ENCODE measurements at regions not wholly inside any gene's neighbourhood (a gene's known extent, or its start where the extent isn't known, plus 50 kb on each side); places are given as distances from the start of the nearest gene placed in this dataset.

DNA sequence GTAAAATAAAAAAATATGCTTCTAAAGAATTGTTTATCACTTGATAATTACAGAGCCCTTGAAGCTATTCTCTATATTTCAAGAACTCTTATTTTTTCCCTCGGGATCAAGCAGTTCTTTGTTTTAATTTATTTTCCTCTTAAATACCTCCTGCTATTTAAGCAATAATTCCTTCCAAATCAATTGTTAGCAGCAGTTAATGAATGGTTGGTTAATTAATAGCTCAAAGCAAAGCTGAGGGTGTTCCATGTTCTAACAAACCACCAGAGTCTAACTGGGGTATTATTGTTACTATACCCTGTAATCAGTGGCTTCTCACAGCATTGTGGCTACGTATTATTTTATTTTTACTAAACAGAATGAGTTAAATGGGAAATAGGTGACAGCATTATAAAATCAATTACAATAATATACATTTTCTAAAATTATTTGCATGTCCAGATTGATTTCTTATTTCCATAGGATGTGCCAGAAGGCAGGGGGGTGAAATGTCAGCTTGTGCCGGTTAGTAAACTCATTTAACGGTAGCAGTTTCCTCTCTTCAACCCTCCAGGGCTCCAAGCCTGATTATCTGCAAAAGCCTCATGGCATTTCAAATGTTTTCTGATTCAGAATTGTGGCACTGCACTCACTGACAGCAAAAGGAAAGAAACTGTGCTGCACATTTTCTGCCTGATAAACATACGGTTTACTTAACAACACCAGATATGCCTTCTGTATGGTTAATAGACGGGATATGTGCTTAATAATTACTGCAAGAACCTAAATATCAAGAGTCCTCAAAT lies 286.9 kb upstream of the EMCN start:
- intact Hi-C loops (cut with DNase I), result no loop called here

DNA sequence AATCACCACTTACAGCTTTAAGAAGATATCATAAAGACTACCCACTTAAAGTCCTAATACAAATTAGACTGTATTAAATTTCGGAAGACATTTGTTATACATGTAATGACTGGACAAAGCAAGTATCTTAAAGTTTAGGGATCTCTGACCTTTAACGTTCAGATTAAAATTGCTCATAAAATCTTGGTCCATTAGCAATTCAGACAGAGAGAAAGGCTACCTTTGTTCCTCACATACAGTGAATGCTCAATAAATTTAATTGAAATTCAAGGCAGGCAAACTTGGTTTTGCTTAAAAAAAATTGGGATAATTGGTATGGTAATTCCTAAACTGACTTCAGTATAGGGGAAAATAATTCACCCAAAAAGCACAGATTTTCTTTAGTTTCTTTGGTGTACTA lies 285.9 kb upstream of the EMCN start:
- no peaks in the 10 kb centered on the region for H3K36me3 ChIP-seq
- no peaks in the 10 kb centered on the region for H3K4me1 ChIP-seq
- DNase-seq, result no peak
- H3K4me3 ChIP-seq (replicated peaks in 1 of 3), result no peak overlapping the region
- no peaks in the 10 kb centered on the region for H3K27me3 ChIP-seq
- no peak overlapping the region for H3K27ac ChIP-seq
- TF ChIP-seq, protein P1, sequence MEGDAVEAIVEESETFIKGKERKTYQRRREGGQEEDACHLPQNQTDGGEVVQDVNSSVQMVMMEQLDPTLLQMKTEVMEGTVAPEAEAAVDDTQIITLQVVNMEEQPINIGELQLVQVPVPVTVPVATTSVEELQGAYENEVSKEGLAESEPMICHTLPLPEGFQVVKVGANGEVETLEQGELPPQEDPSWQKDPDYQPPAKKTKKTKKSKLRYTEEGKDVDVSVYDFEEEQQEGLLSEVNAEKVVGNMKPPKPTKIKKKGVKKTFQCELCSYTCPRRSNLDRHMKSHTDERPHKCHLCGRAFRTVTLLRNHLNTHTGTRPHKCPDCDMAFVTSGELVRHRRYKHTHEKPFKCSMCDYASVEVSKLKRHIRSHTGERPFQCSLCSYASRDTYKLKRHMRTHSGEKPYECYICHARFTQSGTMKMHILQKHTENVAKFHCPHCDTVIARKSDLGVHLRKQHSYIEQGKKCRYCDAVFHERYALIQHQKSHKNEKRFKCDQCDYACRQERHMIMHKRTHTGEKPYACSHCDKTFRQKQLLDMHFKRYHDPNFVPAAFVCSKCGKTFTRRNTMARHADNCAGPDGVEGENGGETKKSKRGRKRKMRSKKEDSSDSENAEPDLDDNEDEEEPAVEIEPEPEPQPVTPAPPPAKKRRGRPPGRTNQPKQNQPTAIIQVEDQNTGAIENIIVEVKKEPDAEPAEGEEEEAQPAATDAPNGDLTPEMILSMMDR (IDR thresholded peaks at IDR 0.05), result no peak
- TF ChIP-seq POLR2A (IDR thresholded peaks at IDR 0.05), result no peak
- 91 to 93% methylated on average over 2 of the region's 2 CpGs for WGBS, 2 donors
- H3K9me3 ChIP-seq, result no peaks in the 10 kb centered on the region
- intact Hi-C loops (cut with DNase I), result no loop called here

More for the DNA sequence above, 286.9 kb upstream of the EMCN start:
- no peaks in the 10 kb centered on the region for H3K27me3 ChIP-seq
- TF ChIP-seq, protein P1 (IDR thresholded peaks at IDR 0.05), result no peak
- TF ChIP-seq POLR2A (IDR thresholded peaks at IDR 0.05), result no peak
- H3K9me3 ChIP-seq, result no peaks in the 10 kb centered on the region
- H3K27ac ChIP-seq, result no peak overlapping the region
- H3K4me1 ChIP-seq, result no peaks in the 10 kb centered on the region
- 93 to 94% methylated on average over 6 of the region's 6 CpGs for WGBS, 2 donors
- no peaks in the 10 kb centered on the region for H3K36me3 ChIP-seq
- no peak for DNase-seq
- no peak overlapping the region for H3K4me3 ChIP-seq (replicated peaks in 1 of 3)

DNA sequence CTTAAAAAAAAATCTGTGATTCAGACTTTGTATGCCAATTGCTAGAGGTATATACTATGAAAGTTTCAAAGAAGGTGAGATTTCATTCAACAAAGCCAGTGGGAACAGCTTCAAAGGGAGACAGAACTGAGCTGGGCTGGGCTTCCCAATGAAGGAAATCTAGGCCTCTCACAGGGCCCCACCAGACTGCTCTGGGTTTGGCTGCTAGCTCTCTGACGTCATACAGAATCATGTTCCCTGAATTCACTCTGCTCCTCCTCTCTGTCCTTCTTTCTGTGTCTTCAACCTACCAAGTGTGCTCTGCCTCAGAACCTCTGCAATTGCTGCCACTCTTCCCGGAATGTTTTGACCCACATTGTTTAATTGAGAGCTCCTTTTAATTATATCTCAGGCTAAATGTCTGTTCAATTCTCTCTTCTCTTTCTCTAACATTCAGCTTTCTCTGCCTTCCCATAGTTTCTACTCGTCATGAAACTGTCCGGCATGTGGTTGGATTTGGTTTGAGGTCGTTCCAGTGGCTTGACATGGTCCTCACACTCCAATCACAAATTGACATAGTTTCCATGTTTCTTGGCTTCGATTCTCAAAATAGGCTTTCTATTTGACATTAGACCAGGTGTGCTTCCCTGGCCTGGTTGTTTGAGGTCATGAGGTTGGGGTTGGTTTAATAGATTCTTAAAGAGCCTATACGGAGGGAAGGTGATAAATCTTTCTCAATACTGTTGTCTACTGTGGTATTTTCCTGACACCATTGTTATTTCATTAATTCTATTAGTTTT lies 282.1 kb upstream of the EMCN start:
- Histone ChIP-seq H3K27ac (no peak overlapping the region), H3K9me3 (no peaks in the 10 kb centered on the region), H3K4me3 (replicated peaks in 1 of 3) (no peak overlapping the region), H3K27me3 (no peaks in the 10 kb centered on the region), H3K4me1 (no peaks in the 10 kb centered on the region), H3K36me3 (no peaks in the 10 kb centered on the region)
- WGBS, 2 donors, result 88 to 92% methylated on average over 7 of the region's 7 CpGs
- TF ChIP-seq, protein P1 (IDR thresholded peaks at IDR 0.05), result no peak
- no peak for TF ChIP-seq POLR2A (IDR thresholded peaks at IDR 0.05)
- DNase-seq, result no peak
- intact Hi-C loops (cut with DNase I), result no loop called here

DNA sequence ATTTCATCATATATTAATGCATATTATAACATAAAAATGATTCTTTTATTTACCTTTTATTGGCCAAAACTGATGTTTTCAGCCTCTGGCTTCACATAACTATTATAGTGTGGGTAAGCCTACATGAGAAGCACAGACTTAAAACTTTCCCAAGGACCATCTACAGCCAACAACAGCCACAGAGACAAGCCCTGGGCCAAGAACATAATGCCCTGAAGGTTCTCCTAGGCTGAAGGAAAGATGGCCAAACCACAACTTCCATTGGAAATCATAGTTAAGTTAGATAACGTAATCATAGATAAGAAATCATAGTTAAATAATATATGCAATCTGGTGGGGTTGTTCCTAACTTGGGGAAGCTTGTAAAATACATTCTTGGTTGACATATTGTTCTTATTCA lies 280.0 kb upstream of the EMCN start:
- Histone ChIP-seq H3K4me3 (replicated peaks in 1 of 3) (no peak overlapping the region), H3K27ac (no peak overlapping the region), H3K36me3 (no peaks in the 10 kb centered on the region), H3K27me3 (no peaks in the 10 kb centered on the region), H3K9me3 (no peaks in the 10 kb centered on the region), H3K4me1 (no peaks in the 10 kb centered on the region)
- no peak for DNase-seq
- no peak for TF ChIP-seq POLR2A (IDR thresholded peaks at IDR 0.05)
- WGBS, 2 donors, result 2 to 48% methylated on average over 1 of the region's 1 CpG
- intact Hi-C loops (cut with DNase I), result no loop called here

DNA sequence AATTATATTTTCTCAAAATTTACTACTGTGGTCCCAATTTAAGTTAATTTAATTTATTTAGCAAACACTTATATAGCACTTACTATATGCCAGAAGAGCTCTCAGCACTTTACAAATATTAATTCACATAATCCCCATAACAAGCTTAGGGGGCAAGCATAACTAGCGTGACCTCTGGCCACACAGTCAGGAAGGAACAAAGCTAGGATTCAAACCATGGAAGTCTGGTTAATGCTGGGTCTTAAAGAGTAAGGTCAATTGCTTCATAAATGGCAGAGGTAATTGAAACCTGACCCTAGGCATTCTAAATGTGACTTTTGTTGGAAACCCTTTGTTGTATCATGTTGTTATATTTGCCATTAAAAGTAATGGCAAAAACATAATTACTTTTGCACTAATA lies 279.5 kb upstream of the EMCN start:
- TF ChIP-seq, protein P1 (IDR thresholded peaks at IDR 0.05), result no peak
- TF ChIP-seq POLR2A (IDR thresholded peaks at IDR 0.05), result no peak
- no peak overlapping the region for H3K27ac ChIP-seq
- H3K4me3 ChIP-seq (replicated peaks in 1 of 3), result no peak overlapping the region
- WGBS, 2 donors, result 97 to 100% methylated on average over 1 of the region's 1 CpG
- H3K9me3 ChIP-seq, result no peaks in the 10 kb centered on the region
- no peak for DNase-seq
- intact Hi-C loops (cut with DNase I), result no loop called here
- H3K27me3 ChIP-seq, result no peaks in the 10 kb centered on the region
- H3K36me3 ChIP-seq, result no peaks in the 10 kb centered on the region
- no peaks in the 10 kb centered on the region for H3K4me1 ChIP-seq

Measured in thyroid gland (tissue), 4 donors.